ENCODE measurements at regions not wholly inside any gene's neighbourhood (a gene's known extent, or its start where the extent isn't known, plus 50 kb on each side); places are given as distances from the start of the nearest gene placed in this dataset.
A peak's percentile ranks its signal among the peaks of the same experiment; 100 is the strongest.

GRCh38 chr3:152524198-152525140, 255.7 kb downstream of the MBNL1 start (continued):
- TF ChIP-seq, protein P1, sequence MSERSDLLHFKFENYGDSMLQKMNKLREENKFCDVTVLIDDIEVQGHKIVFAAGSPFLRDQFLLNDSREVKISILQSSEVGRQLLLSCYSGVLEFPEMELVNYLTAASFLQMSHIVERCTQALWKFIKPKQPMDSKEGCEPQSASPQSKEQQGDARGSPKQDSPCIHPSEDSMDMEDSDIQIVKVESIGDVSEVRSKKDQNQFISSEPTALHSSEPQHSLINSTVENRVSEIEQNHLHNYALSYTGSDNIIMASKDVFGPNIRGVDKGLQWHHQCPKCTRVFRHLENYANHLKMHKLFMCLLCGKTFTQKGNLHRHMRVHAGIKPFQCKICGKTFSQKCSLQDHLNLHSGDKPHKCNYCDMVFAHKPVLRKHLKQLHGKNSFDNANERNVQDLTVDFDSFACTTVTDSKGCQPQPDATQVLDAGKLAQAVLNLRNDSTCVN (CRISPR knock-in tag; IDR thresholded peaks at IDR 0.05), result no peak
- TF ChIP-seq TRIM24 (IDR thresholded peaks at IDR 0.05), result no peak
- no peak for TF ChIP-seq NR4A1 (CRISPR knock-in tag; IDR thresholded peaks at IDR 0.05)
- TF ChIP-seq NR4A1 (tag; IDR thresholded peaks at IDR 0.05), result no peak
- no peak for TF ChIP-seq HDAC1 (IDR thresholded peaks at IDR 0.05)
- no peak for TF ChIP-seq ZNF561 (CRISPR knock-in tag; conservative IDR thresholded peaks at IDR 0.05)
- TF ChIP-seq REST (IDR thresholded peaks at IDR 0.05; ENCODE audit: borderline replicate concordance), result peak; percentile 57; the same call in 1 of the 2 replicates
- TF ChIP-seq REST (CRISPR knock-in tag; IDR thresholded peaks at IDR 0.05; ENCODE audit: low read depth), result no peak
- TF ChIP-seq ZEB2 (IDR thresholded peaks at IDR 0.05), result no peak
- TF ChIP-seq HNRNPH1 (optimal IDR thresholded peaks at IDR 0.05; ENCODE audit: low read depth, low read length), result no peak
- TF ChIP-seq SREBF1 (IDR thresholded peaks at IDR 0.05; ENCODE audit: borderline replicate concordance, low read depth, low read length), result no peak
- TF ChIP-seq RFX5 (IDR thresholded peaks at IDR 0.05; ENCODE audit: low read depth, low read length), result no peak
- TF ChIP-seq JUND (IDR thresholded peaks at IDR 0.05; ENCODE audit: borderline replicate concordance, low read depth, low read length), result no peak
- TF ChIP-seq JUND (tag; IDR thresholded peaks at IDR 0.05; ENCODE audit: borderline replicate concordance, low read depth, low read length), result no peak
- TF ChIP-seq RBM14 (IDR thresholded peaks at IDR 0.05; ENCODE audit: borderline replicate concordance, insufficient read depth, low read depth, low read length), result no peak
- TF ChIP-seq E2F5 (CRISPR knock-in tag; IDR thresholded peaks at IDR 0.05), result no peak
- TF ChIP-seq RAD21 (CRISPR knock-in tag; conservative IDR thresholded peaks at IDR 0.05 in 1 of 2, IDR thresholded peaks at IDR 0.05 in 1 of 2), result peak; percentile 76 to 86

All from K562 (cell line).